Osteoblast (primary cell): ENCODE measurements at regions not wholly inside any gene's neighbourhood (a gene's known extent, or its start where the extent isn't known, plus 50 kb on each side); places are given as distances from the start of the nearest gene placed in this dataset.
A peak's percentile ranks its signal among the peaks of the same experiment; 100 is the strongest.

Experiments
- DNase-seq: peaks from one replicate; pipeline ENCODE4 v3.0.0; 2011; ENCODE audit warnings: low spot score, mixed read lengths; ENCODE audit not compliant: insufficient read length; ENCODE audit errors: missing footprints
- H2AFZ ChIP-seq: 2 replicates; pipeline ENCODE4 v1.6.0; 2011; ENCODE audit warnings: mild to moderate bottlenecking, low read length
- H3K27ac ChIP-seq: 2 replicates; pipeline ENCODE4 v1.5.1; 2011; ENCODE audit warnings: mild to moderate bottlenecking, low read depth, low read length, moderate library complexity
- H3K27me3 ChIP-seq: 2 replicates; pipeline ENCODE4 v1.6.0; 2012; ENCODE audit warnings: mild to moderate bottlenecking, control low read depth, inconsistent platforms, low read length, moderate library complexity; ENCODE audit not compliant: insufficient read depth
- H3K36me3 ChIP-seq: 2 replicates; pipeline ENCODE4 v1.5.1; 2011; ENCODE audit warnings: mild to moderate bottlenecking, low read length, control low read depth, moderate library complexity; ENCODE audit not compliant: insufficient read depth
- H3K4me1 ChIP-seq: 2 replicates; pipeline ENCODE4 v1.5.1; 2011; ENCODE audit warnings: mild to moderate bottlenecking, low read length, control low read depth, moderate library complexity; ENCODE audit not compliant: insufficient read depth
- H3K4me2 ChIP-seq: 2 replicates; pipeline ENCODE4 v1.6.0; 2011; ENCODE audit warnings: mild to moderate bottlenecking, low read length; ENCODE audit not compliant: insufficient read depth
- H3K4me3 ChIP-seq: fragments of 200-600 bp; sonication (generic); 3 replicates; pipeline ENCODE4 v1.5.1; 2012; ENCODE audit warnings: mild to moderate bottlenecking, low read length, inconsistent platforms; ENCODE audit not compliant: insufficient read depth
- H3K79me2 ChIP-seq: 2 replicates; pipeline ENCODE4 v1.6.0; 2012; ENCODE audit warnings: mild to moderate bottlenecking, low read length, control low read depth, inconsistent platforms; ENCODE audit not compliant: insufficient read depth
- H3K9me3 ChIP-seq: 2 replicates; pipeline ENCODE4 v1.5.1; 2011; ENCODE audit warnings: low read depth, low read length, control low read depth
- H4K20me1 ChIP-seq: 2 replicates; pipeline ENCODE4 v1.6.0; 2012; ENCODE audit warnings: mild to moderate bottlenecking, low read length, control low read depth; ENCODE audit not compliant: insufficient read depth
- CTCF ChIP-seq: IDR thresholded peaks from 2 replicates; pipeline ENCODE4 v1.5.1; 2011; ENCODE audit warnings: mild to moderate bottlenecking, low read depth, low read length, moderate library complexity; ENCODE audit errors: extremely low read depth

GRCh38 chr10:33047655-33048054 lies 89.6 kb upstream of the ITGB1 start:
- TF ChIP-seq CTCF: peak; percentile 21
- DNase-seq: no peak
- H3K4me3 ChIP-seq: no peak overlapping the region

GRCh38 chr10:33046792-33047191 lies 88.8 kb upstream of the ITGB1 start:
- H3K4me1 ChIP-seq: no peaks in the 10 kb centered on the region
- no peaks in the 10 kb centered on the region for H3K27me3 ChIP-seq
- no peak overlapping the region for H3K4me3 ChIP-seq
- no peaks in the 10 kb centered on the region for H3K9me3 ChIP-seq
- no peak for TF ChIP-seq CTCF
- no peak overlapping the region for H3K27ac ChIP-seq
- no peak overlapping the region for H3K4me2 ChIP-seq
- no peaks in the 10 kb centered on the region for H4K20me1 ChIP-seq
- H3K79me2 ChIP-seq: no peaks in the 10 kb centered on the region
- H2AFZ ChIP-seq: no peak overlapping the region
- DNase-seq: no peak
- no peaks in the 10 kb centered on the region for H3K36me3 ChIP-seq

More at GRCh38 chr10:33047655-33048054, 89.6 kb upstream of the ITGB1 start:
- Histone ChIP-seq H3K36me3 (no peaks in the 10 kb centered on the region), H4K20me1 (no peaks in the 10 kb centered on the region), H3K4me1 (no peaks in the 10 kb centered on the region), H3K9me3 (no peaks in the 10 kb centered on the region), H3K4me2 (no peak overlapping the region), H3K27ac (no peak overlapping the region), H2AFZ (no peak overlapping the region), H3K27me3 (no peaks in the 10 kb centered on the region), H3K79me2 (no peaks in the 10 kb centered on the region)

GRCh38 chr10:33045421-33045820 lies 87.4 kb upstream of the ITGB1 start:
- no peak overlapping the region for H3K27ac ChIP-seq
- TF ChIP-seq CTCF: no peak
- H3K79me2 ChIP-seq: no peaks in the 10 kb centered on the region
- no peak overlapping the region for H3K4me3 ChIP-seq
- H3K4me2 ChIP-seq: no peak overlapping the region
- H2AFZ ChIP-seq: no peak overlapping the region
- H3K27me3 ChIP-seq: no peaks in the 10 kb centered on the region
- H3K36me3 ChIP-seq: no peaks in the 10 kb centered on the region
- DNase-seq: no peak
- no peaks in the 10 kb centered on the region for H3K9me3 ChIP-seq
- no peaks in the 10 kb centered on the region for H3K4me1 ChIP-seq
- H4K20me1 ChIP-seq: no peaks in the 10 kb centered on the region

- Histone ChIP-seq H2AFZ (no peak overlapping the region), H3K79me2 (no peaks in the 10 kb centered on the region), H3K9me3 (no peaks in the 10 kb centered on the region), H3K4me3 (no peak overlapping the region), H3K27ac (no peak overlapping the region), H4K20me1 (no peaks in the 10 kb centered on the region), H3K36me3 (no peaks in the 10 kb centered on the region), H3K27me3 (no peaks in the 10 kb centered on the region), H3K4me1 (no peaks in the 10 kb centered on the region), H3K4me2 (no peak overlapping the region)
- TF ChIP-seq CTCF: no peak
- DNase-seq: no peak
Measured at GRCh38 chr10:33042565-33042964, 84.5 kb upstream of the ITGB1 start.
